Fibroblast of skin of right quadriceps (primary cell): ENCODE measurements at regions not wholly inside any gene's neighbourhood (a gene's known extent, or its start where the extent isn't known, plus 50 kb on each side); places are given as distances from the start of the nearest gene placed in this dataset.
A peak's percentile ranks its signal among the peaks of the same experiment; 100 is the strongest.

Source experiments
- DNase-seq: peaks from one replicate; pipeline ENCODE4 v3.0.0-alpha.2; 2013

- peak; percentile 72 for DNase-seq
Observed at GRCh38 chr2:118309946-118310680, 221.8 kb downstream of the INSIG2 start.

DNA sequence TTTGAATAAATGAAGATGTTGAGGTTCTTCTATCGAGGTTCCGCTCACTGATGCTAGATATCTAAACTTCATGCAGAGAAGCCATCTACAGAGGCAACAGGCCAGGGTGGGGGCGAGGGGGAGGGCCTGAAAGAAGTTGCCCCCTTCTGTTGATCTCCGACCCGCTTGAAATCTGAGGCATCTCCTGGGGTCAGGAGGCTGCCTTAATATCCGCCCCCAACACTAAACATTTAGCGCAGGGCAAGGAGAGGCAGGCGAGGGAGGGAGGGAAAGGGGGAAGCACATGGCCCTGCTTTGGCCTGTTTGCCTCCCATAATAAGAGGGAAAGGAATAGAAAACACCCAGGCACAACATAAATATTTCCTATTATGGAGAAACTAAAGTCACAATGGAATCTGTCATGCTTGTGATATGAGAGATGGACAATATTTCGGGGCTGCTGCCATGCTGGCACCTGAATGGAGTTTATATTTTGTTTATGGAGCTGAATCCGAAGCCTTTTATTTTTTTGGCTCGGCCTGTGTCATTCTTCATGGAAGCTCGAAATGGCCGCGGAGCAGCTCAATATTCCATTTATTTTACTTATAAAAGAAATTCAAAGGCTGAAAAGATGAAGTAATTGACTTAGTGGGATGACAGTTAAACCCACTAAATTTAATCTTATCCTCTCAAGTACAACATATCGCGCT lies 221.1 kb downstream of the INSIG2 start:
- no peak for DNase-seq

GRCh38 chr2:118307864-118308263 lies 219.6 kb downstream of the INSIG2 start:
- no peak for DNase-seq

DNA sequence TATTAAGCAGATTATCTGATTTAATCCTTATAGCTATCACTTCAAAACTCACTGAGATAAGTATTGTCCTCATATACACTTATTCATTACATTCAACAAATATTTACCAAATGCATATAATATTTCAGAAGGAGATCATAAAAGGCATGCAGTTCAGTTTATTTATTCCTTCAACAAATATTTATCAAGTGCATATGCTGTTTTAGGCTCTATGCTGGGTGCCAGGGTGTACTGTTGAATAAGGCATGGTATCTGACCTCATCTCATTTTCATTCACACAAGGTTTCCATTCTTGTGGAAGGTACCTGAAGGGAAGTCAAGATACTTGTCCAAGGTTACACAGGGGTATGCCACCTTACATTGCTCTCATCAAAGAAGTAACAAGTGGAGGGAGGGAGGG lies 213.0 kb downstream of the INSIG2 start:
- no peak for DNase-seq

- DNase-seq: no peak
Observed at GRCh38 chr2:118300832-118301231, 212.6 kb downstream of the INSIG2 start.

DNA sequence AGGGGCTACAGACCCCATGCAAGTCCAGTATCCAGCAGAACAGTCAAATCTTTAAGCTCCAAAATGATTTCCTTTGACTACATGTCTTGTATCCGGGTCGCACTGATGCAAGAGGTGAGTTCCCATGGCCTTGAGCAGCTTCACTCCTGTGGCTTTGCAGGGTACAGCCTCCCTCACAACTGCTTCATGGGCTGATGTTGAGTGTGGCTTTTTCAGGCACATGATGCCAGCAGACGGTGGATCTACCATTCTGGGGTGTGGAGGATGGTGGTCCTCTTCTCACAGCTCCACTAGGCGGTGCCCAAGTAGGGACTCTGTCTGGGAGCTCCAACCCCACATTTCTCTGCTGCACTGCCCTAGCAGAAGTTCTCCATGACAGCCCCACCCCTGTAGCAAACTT lies 208.4 kb downstream of the INSIG2 start:
- DNase-seq: no peak

GRCh38 chr2:118295592-118296390 lies 207.5 kb downstream of the INSIG2 start:
- no peak for DNase-seq

- no peak for DNase-seq
Observed at GRCh38 chr2:118294063-118294462, 205.8 kb downstream of the INSIG2 start.

- peak; percentile 82 for DNase-seq
Observed at GRCh38 chr2:118292991-118293390, 204.7 kb downstream of the INSIG2 start.

DNA sequence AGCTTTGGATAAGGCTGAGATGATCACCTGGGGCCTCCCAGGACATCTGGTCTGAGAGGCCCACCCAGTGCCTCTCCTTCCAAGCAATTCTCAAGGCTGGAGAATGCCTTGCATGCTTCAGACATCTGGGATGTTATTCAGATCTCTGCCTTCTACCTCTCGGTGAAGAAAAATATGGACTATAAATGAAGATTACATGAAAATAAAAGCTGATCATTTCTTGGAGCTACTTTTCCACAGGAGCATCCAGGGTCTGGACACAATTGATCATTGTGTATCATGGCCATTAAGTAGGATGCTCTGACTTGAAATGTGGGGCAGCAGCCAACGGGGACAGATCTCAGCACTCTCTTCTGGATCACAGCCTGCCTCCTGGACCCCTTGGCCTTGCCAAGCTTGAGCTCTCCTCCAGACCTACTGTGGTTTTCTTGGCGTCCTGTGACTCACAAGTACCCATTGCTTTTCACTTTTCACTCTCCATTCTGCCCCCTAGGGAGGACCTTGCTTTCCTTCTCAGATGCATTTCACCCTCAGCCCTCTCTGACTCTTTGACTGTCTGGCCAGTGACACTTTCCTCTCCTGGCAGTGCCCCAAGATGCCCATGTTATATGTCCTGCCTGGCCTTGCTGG lies 203.1 kb downstream of the INSIG2 start:
- DNase-seq: peak; percentile 47

DNA sequence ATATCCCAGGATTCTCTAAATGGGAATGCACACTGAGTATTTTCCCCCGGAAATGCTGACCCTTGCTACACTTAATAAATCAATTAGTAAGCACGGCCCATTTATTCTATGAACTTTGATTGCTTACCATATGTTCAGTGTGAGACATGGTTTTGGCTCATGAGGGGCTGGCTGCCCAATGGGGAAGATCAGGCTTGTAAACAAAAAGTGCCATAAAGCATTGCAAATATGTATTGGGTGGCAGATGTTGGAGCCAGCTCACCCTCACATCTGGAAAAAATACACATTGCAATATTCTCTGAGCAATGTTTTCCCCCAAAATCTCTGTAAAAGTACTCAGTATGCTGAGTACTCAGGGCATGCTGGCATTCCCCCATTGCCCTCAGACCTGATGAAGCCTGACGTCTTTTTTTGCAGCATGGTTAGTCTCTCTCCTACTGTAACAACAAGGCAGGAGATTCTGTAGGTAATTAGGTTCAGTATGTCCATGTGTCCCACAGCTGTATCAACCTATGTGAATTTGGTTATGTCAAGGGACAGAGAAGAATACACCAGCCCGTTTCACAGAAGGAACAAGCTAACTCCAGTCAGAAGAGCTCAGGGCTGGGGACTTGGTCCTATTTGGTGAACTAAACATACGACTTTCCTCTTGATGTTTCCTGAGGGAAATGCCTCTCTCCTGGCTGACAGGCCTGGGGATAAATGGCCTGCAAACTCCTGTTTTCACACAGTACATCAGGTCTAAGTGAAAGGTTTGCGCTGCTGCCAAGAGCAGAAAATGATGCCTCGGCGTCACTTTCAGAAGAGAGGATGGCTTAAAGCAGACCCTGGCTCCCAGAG lies 202.4 kb downstream of the INSIG2 start:
- DNase-seq: peak; percentile 45

GRCh38 chr2:118279005-118279404 lies 190.7 kb downstream of the INSIG2 start:
- no peak for DNase-seq

GRCh38 chr2:118278046-118278445 lies 189.8 kb downstream of the INSIG2 start:
- DNase-seq: no peak

DNA sequence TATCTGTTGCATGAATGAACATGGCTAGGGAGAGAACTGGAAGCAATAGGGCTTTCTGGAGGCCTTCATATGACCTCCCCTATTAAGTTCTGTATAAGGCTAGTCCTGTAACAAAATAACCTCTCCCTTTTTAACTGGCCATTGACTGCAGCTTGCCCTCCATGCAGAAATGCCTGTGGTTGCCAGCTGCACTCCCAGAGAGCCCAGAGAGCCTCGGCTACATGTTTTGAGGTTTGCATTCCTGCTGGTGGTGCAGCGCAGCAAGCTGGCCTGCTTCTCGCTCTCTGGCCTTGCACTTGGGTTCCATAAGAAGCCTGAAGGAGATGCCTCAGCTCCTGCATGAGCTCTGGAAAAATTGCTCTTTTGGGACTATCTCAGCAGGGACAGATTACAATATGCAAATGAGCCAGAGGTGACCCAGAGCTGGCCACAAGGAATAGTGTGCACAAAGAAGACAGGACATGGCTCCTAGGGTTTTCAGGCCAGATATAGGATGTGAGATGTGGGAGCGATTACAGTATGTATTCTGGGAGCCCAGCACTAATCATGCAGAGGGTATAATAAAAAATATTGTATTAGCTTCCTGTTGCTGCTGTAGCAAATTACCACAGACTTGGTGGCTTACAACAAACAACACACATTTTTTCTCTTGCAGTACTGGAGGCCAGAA lies 186.7 kb downstream of the INSIG2 start:
- DNase-seq: peak; percentile 20

DNA sequence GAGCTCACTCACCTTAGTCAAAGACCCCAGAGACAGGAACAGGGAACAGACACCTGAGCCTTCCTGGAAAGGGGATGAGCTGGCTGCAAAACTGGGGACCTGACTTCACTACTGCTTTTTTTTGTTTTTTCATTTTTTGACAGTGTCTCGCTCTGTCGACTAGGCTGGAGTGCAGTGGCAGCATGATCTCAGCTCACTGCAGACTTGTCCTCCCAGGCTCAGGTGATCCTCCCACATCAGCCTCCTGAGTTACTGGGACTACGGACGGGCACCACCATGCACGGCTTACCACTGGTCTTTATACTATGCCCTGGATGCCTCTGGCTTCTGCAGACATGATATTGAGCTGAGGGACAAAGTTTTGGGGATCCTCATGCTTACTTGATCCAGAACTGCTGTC lies 184.1 kb downstream of the INSIG2 start:
- no peak for DNase-seq

DNA sequence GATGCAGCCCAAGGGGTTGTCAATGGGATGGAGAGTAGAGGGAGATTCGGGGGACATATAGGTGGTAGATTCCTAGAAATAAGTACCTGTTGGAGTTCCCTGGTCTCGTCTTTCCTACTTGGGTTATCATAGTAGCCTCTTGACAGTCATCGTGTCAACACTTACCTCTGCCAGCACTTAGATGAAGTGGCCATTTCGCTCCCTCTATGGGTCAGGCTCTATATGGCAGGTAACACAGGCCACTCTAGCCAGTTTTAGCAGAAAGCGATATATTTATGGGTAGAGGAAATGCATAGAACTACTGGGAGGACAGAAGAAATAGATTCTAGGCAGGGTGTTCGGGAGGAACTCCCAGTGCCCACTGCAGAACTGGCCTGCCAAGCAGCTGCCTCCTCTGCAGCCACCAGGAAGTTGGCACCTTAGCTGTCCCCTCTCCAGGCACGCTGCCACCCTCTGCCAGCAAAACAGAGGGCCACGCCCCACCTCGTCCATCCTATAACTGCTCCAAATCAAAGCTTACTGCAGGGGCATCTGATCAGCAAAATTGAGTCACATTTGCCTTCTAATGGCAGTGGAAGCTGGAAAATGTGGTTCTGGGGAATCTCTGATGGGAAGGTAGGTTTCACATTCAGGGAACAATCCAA lies 181.3 kb downstream of the INSIG2 start:
- DNase-seq: no peak

DNA sequence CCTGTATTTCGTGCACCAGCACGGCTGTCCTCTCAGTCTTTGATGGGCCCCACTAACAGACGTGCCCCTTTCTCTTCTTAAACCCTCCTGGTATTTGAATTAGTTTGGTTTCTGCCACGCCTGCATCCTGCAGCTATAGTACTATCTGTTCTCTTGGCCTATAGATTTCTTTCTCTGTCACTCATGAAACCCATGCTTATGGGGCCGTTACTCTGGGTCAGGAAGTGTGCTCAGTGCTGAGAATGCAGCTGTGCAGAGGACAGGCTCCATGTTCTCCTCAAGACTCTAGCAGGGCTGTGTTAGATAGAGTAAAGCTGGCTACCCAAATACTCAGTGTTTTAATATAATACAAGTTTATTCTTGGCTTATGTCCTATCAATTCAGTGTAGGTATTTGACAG lies 180.0 kb downstream of the INSIG2 start:
- DNase-seq: no peak

DNA sequence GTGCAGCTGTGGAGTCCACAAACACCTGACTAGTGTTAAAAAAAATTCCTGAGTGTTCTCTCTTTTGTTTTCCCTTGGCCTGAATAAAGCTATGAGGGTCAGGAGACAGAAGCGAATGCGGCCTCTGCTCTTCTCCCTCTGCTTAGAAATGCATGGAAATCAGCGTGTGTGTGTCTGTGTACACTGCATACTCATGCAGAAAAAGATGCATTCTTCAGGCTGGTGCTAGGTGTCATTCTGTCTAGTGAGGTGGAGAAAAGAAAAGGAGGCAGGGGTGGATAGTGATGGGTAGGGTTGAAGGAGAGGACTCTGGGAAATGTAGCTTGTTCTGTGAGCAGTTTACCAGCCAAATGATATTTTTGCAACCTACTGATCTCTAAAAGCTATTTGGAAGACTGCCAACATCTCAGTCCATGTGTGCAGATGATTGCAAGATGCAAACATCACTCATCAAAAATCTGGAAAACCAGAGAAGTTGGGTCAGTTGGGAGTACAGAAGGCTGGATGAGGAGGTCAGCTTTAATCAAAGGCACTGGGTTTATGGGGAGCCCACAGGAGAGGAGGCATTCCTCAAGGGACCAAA lies 177.7 kb downstream of the INSIG2 start:
- peak; percentile 40 for DNase-seq

GRCh38 chr2:118264232-118264990 lies 176.1 kb downstream of the INSIG2 start:
- no peak for DNase-seq

DNA sequence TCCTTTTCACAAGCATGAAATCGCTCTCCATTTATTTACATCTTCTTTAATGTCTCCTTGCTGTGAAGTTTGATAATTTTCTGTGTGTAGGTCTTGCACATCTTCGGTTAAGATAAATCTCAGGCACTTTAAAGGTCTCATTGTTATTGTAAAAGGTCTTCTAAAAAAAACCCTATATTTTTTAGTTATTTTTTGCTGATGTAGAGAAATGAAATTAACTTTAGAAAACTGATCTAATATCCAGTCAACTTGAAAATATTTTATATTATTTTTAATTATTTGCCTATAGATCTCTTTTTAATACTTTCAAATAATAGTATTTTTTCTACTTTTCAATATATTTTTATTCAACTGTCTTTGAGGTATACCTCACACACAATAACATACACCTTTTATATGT lies 169.4 kb downstream of the INSIG2 start:
- no peak for DNase-seq
